H1 (cell line): ENCODE measurements at regions not wholly inside any gene's neighbourhood (a gene's known extent, or its start where the extent isn't known, plus 50 kb on each side); places are given as distances from the start of the nearest gene placed in this dataset.

Source experiments
- CTCF ChIA-PET: fragments of 300-600 bp; sonication (Branson Sonifier 250); formaldehyde crosslinking; loops from one replicate; lab custom pipeline; 2021; ENCODE audit not compliant: partially characterized antibody; lab: Charles Lee
- POLR2A ChIA-PET: fragments of 300-600 bp; sonication (Branson Sonifier 250); formaldehyde crosslinking; loops from one replicate; lab custom pipeline; 2021; ENCODE audit warnings: inconsistent platforms; ENCODE audit not compliant: partially characterized antibody; lab: Charles Lee
- DNase-seq, 2 experiments: peaks; one replicate each; pipeline versions ENCODE4 v3.0.0 to v3.0.0-alpha.2; 2010 to 2022; ENCODE audit warnings: low spot score in 2 of 2, low read depth in 1 of 2, mixed read lengths in 1 of 2
- FAIRE-seq: peaks from 2 replicates; lab custom pipeline; 2011; peaks lifted over from hg19 to GRCh38; lab: Jason Lieb, UNC
- H2AFZ ChIP-seq: 2 replicates; pipeline ENCODE4 v1.8.1; 2012; ENCODE audit warnings: low read length, inconsistent platforms
- H2AK5ac ChIP-seq: 2 replicates; pipeline ENCODE4 v1.6.1; 2013; ENCODE audit warnings: low read depth, low read length
- H2BK120ac ChIP-seq: replicated peaks from 2 replicates; pipeline ENCODE3; 2013; ENCODE audit warnings: low read depth, low read length, inconsistent platforms
- H2BK12ac ChIP-seq: 2 replicates; pipeline ENCODE4 v1.6.1; 2013; ENCODE audit warnings: low read depth, low read length
- H2BK15ac ChIP-seq: 2 replicates; pipeline ENCODE4 v1.6.1; 2013; ENCODE audit warnings: low read length
- H2BK20ac ChIP-seq: 2 replicates; pipeline ENCODE4 v1.6.1; 2013; ENCODE audit warnings: low read length
- H2BK5ac ChIP-seq: 2 replicates; pipeline ENCODE4 v1.6.1; 2013; ENCODE audit warnings: low read depth, low read length
- H3K14ac ChIP-seq: 2 replicates; pipeline ENCODE4 v1.6.1; 2013; ENCODE audit warnings: inconsistent platforms; ENCODE audit not compliant: insufficient read length
- H3K18ac ChIP-seq: 2 replicates; pipeline ENCODE4 v1.6.1; 2013; ENCODE audit warnings: low read length; ENCODE audit errors: extremely low read depth
- H3K23ac ChIP-seq: 2 replicates; pipeline ENCODE4 v1.6.1; 2013; ENCODE audit warnings: inconsistent platforms; ENCODE audit not compliant: insufficient read length
- H3K23me2 ChIP-seq: 2 replicates; pipeline ENCODE4 v1.6.1; 2013; ENCODE audit warnings: low read depth, low read length
- H3K27ac ChIP-seq: 2 replicates; pipeline ENCODE4 v1.6.1; 2011; ENCODE audit warnings: low read depth, low read length, inconsistent platforms
- H3K27me3 ChIP-seq, 4 experiments: replicated peaks in 1 of 4; 1 replicate in 1 of 4; 2 replicates in 3 of 4; pipeline versions ENCODE4 v1.6.1 to v1.8.1; 2011 to 2013; ENCODE audit warnings: low read length in 3 of 4, mild to moderate bottlenecking in 3 of 4, inconsistent platforms in 2 of 4, mixed read lengths in 2 of 4, moderate library complexity in 1 of 4; ENCODE audit not compliant: control insufficient read depth in 3 of 4, insufficient read depth in 3 of 4; ENCODE audit errors: extremely low read depth in 1 of 4
- H3K36me3 ChIP-seq, 4 experiments: 2 replicates each; pipeline versions ENCODE4 v1.6.1 to v1.8.1; 2011 to 2013; ENCODE audit warnings: mild to moderate bottlenecking in 4 of 4, low read length in 3 of 4, moderate library complexity in 2 of 4, control low read depth in 1 of 4, inconsistent platforms in 1 of 4; ENCODE audit not compliant: insufficient read depth in 4 of 4, control insufficient read depth in 2 of 4
- H3K4ac ChIP-seq: replicated peaks from 2 replicates; pipeline ENCODE3; 2013; ENCODE audit warnings: low read length, low read depth, mixed read lengths, inconsistent platforms; ENCODE audit not compliant: insufficient read length
- H3K4me1 ChIP-seq, 4 experiments: replicated peaks in 1 of 4; 1 replicate in 1 of 4; 2 replicates in 3 of 4; pipeline versions ENCODE4 v1.6.1 to v1.8.1; 2011 to 2013; ENCODE audit warnings: low read length in 3 of 4, inconsistent platforms in 2 of 4, mixed read lengths in 1 of 4; ENCODE audit not compliant: insufficient read depth in 4 of 4, control insufficient read depth in 3 of 4
- H3K4me2 ChIP-seq, 2 experiments: 2 replicates each; pipeline versions ENCODE4 v1.6.1 to v1.8.1; 2011 to 2013; ENCODE audit warnings: low read depth in 2 of 2, low read length in 2 of 2, control low read depth in 1 of 2, inconsistent platforms in 1 of 2, mild to moderate bottlenecking in 1 of 2; ENCODE audit not compliant: insufficient read depth in 1 of 2
- H3K4me3 ChIP-seq, 4 experiments: fragments of 200-600, 300-600 bp in 1 of 4; sonication (generic), shearing (Covaris generic), sonication (Bioruptor Twin) in 1 of 4; 2 replicates each; pipeline versions ENCODE4 v1.5.1 to v1.8.1; 2011 to 2016; ENCODE audit warnings: low read length in 4 of 4, low read depth in 3 of 4, control low read depth in 2 of 4, inconsistent platforms in 2 of 4, mild to moderate bottlenecking in 2 of 4, mixed read lengths in 1 of 4, moderate library complexity in 1 of 4; ENCODE audit not compliant: insufficient read depth in 2 of 4; ENCODE audit errors: extremely low read depth in 1 of 4
- H3K56ac ChIP-seq: replicated peaks from 2 replicates; pipeline ENCODE3; 2013; ENCODE audit warnings: low read depth, mild to moderate bottlenecking, mixed read lengths, low read length, inconsistent platforms; ENCODE audit not compliant: insufficient read length
- H3K79me1 ChIP-seq: 2 replicates; pipeline ENCODE4 v1.6.1; 2013; ENCODE audit warnings: low read depth, low read length, control low read depth
- H3K79me2 ChIP-seq, 2 experiments: 2 replicates each; pipeline versions ENCODE4 v1.6.1 to v1.8.1; 2012 to 2013; ENCODE audit warnings: low read length in 2 of 2, mild to moderate bottlenecking in 2 of 2, inconsistent platforms in 1 of 2; ENCODE audit not compliant: insufficient read depth in 2 of 2, control insufficient read depth in 1 of 2
- H3K9ac ChIP-seq, 4 experiments: replicated peaks in 1 of 4; 1 replicate in 1 of 4; 2 replicates in 3 of 4; pipeline versions ENCODE4 v1.6.1 to v1.8.1; 2011 to 2013; ENCODE audit warnings: low read depth in 3 of 4, low read length in 3 of 4, control low read depth in 2 of 4, mild to moderate bottlenecking in 2 of 4, moderate library complexity in 2 of 4, inconsistent platforms in 1 of 4; ENCODE audit errors: extremely low read depth in 1 of 4
- H3K9me3 ChIP-seq, 2 experiments: 2 replicates each; pipeline versions ENCODE4 v1.6.1 to v1.8.1; 2012 to 2013; ENCODE audit warnings: mild to moderate bottlenecking in 2 of 2, moderate library complexity in 2 of 2, control low read depth in 1 of 2, inconsistent platforms in 1 of 2, low read depth in 1 of 2, low read length in 1 of 2, mixed read lengths in 1 of 2; ENCODE audit not compliant: insufficient read depth in 2 of 2
- H4K20me1 ChIP-seq, 2 experiments: replicated peaks in 1 of 2; 2 replicates each; pipeline versions ENCODE3 to v1.8.1; 2011 to 2013; ENCODE audit warnings: inconsistent platforms in 2 of 2, low read length in 2 of 2, mild to moderate bottlenecking in 1 of 2; ENCODE audit not compliant: insufficient read depth in 2 of 2, control insufficient read depth in 1 of 2
- H4K5ac ChIP-seq: 2 replicates; pipeline ENCODE4 v1.6.1; 2013; ENCODE audit warnings: low read length, low read depth, mixed read lengths, inconsistent platforms; ENCODE audit not compliant: insufficient read length
- H4K8ac ChIP-seq: 2 replicates; pipeline ENCODE4 v1.8.0; 2013; ENCODE audit warnings: mild to moderate bottlenecking, moderate library complexity, low read length, inconsistent platforms; ENCODE audit not compliant: insufficient read depth; ENCODE audit errors: extremely low read depth
- H4K91ac ChIP-seq: replicated peaks from 2 replicates; pipeline ENCODE3; 2013; ENCODE audit warnings: low read length, mixed read lengths, inconsistent platforms; ENCODE audit not compliant: insufficient read length
- BACH1 ChIP-seq: IDR thresholded peaks from 2 replicates; pipeline ENCODE4 v1.6.1; 2012; ENCODE audit warnings: low read length, improper control_type of control experiment
- CBX8 ChIP-seq: fragments of 300-800, 300-1000 bp; sonication (generic); IDR thresholded peaks from 2 replicates; pipeline ENCODE4 v1.7.1; 2016; ENCODE audit warnings: low read depth, low read length, borderline replicate concordance
- JUND ChIP-seq: IDR thresholded peaks from 2 replicates; pipeline ENCODE4 v1.6.1; 2011; ENCODE audit warnings: mild to moderate bottlenecking, improper control_type of control experiment, low read length
- KDM4A ChIP-seq: IDR thresholded peaks from one replicate; pipeline ENCODE4 v1.7.1; 2012; ENCODE audit warnings: low read depth, mild to moderate bottlenecking, moderate library complexity, low read length, inconsistent platforms; ENCODE audit not compliant: severe bottlenecking
- NRF1 ChIP-seq: IDR thresholded peaks from 2 replicates; pipeline ENCODE4 v1.6.1; 2011; ENCODE audit warnings: mild to moderate bottlenecking, low read depth, low read length, improper control_type of control experiment
- RAD21 ChIP-seq, 2 experiments: IDR thresholded peaks in 1 of 2; conservative IDR thresholded peaks in 1 of 2; 2 replicates each; pipeline ENCODE4 v1.6.1; 2011; ENCODE audit warnings: low read depth in 2 of 2, low read length in 2 of 2, improper control_type of control experiment in 1 of 2, inconsistent platforms in 1 of 2, mild to moderate bottlenecking in 1 of 2, moderate library complexity in 1 of 2
- RFX5 ChIP-seq: IDR thresholded peaks from 2 replicates; pipeline ENCODE4 v1.6.1; 2011; ENCODE audit warnings: low read depth, low read length, improper control_type of control experiment, borderline replicate concordance
- SUZ12 ChIP-seq: fragments of 200-600 bp; sonication (generic); IDR thresholded peaks from 2 replicates; pipeline ENCODE4 v1.6.1; 2012; ENCODE audit warnings: mild to moderate bottlenecking, inconsistent platforms, low read length, moderate library complexity, mixed read lengths
- ZNF274 ChIP-seq: IDR thresholded peaks from 2 replicates; pipeline ENCODE4 v1.7.0; 2012; ENCODE audit warnings: low read length, borderline replicate concordance; ENCODE audit errors: extremely low read depth
- WGBS, 2 experiments: shearing (Covaris generic) in 1 of 2; methylation state at CpG; one replicate each; pipeline versions ENCODE4 v1.1.6 to v1.1.7; 2013 to 2015; ENCODE audit warnings: low lambda C conversion rate in 2 of 2, mixed read lengths in 2 of 2, inconsistent platforms in 1 of 2, low coverage in 1 of 2, missing lambda C conversion rate in 1 of 2; ENCODE audit not compliant: insufficient replicate concordance in 2 of 2, insufficient coverage in 1 of 2, insufficient read length in 1 of 2; ENCODE audit errors: extremely low coverage in 1 of 2, missing lambda C conversion rate in 1 of 2; 5-methylcytosine and 5-hydroxymethylcytosine counted together
- TF ChIP-seq, protein P1 (sequence below), 3 experiments: IDR thresholded peaks; 1 replicate in 2 of 3; 2 replicates in 1 of 3; pipeline versions ENCODE4 v1.5.1 to v1.6.1; 2011; ENCODE audit warnings: low read length in 3 of 3, mild to moderate bottlenecking in 3 of 3, inconsistent platforms in 2 of 3, low read depth in 1 of 3, moderate library complexity in 1 of 3; ENCODE audit not compliant: insufficient read depth in 1 of 3; ENCODE audit errors: control extremely low read depth in 1 of 3
- TF ChIP-seq, protein P2 (sequence below): IDR thresholded peaks from 2 replicates; pipeline ENCODE4 v1.6.1; 2011; ENCODE audit warnings: low read length, improper control_type of control experiment

DNA sequence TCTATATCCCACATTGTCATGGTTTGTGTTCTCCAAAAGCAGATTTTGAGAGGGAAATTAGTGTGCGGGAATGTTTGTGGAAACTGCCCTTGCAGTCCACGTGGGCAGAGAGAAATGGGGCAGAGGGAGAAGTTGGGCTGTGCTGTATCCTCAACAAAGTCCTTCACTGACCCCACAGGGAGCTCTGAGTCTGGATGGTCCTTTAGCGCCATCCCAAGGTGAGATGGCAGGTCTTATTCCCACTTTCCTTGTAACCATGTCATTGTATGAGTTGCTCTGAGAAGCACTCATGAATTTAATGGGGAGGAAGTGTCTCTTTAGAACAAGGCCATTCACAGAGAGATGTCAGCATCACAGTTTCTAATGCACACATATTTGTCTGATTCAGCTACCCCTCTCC is 127.1 kb downstream of the ANKRD18B start:
- Histone ChIP-seq H2BK120ac (no peak overlapping the region), H3K4me1 (no peaks in the 10 kb centered on the region), H2BK15ac (no peak overlapping the region), H3K56ac (no peak overlapping the region), H3K23me2 (no peaks in the 10 kb centered on the region), H2AK5ac (no peak overlapping the region), H3K27me3 (no peaks in the 10 kb centered on the region), H3K79me2 (no peaks in the 10 kb centered on the region), H3K9me3 (no peaks in the 10 kb centered on the region), H3K23ac (no peak overlapping the region), H3K18ac (no peak overlapping the region), H4K91ac (no peak overlapping the region), H2BK5ac (no peak overlapping the region), H3K4me3 (no peak overlapping the region), H3K4me2 (no peak overlapping the region), H3K36me3 (no peaks in the 10 kb centered on the region), H2BK20ac (no peak overlapping the region), H3K4ac (no peak overlapping the region), H4K8ac (no peak overlapping the region), H4K20me1 (no peaks in the 10 kb centered on the region), H2AFZ (no peak overlapping the region), H3K9ac (no peak overlapping the region), H3K27ac (no peak overlapping the region), H3K79me1 (no peaks in the 10 kb centered on the region), H3K14ac (no peak overlapping the region), H2BK12ac (no peak overlapping the region), H4K5ac (no peak overlapping the region)
- POLR2A ChIA-PET: no interaction called here
- peak; percentile 66 for FAIRE-seq
- WGBS, 2 experiments: 49% methylated on average over 3 of the region's 3 CpGs; no CpG with 5 or more reads in 1 of the 2 experiments
- no peak for DNase-seq
- CTCF ChIA-PET: interaction anchor here (0.8 to 12.4 kb wide), 14 partner anchors 10 to 184 kb away, joined by 3 to 104 read pairs (median 6); partner anchors contain the start of gene ANKRD18B
- TF ChIP-seq KDM4A (no peak), SUZ12 (no peak), CBX8 (no peak), NRF1 (no peak), RFX5 (no peak), ZNF274 (no peak), RAD21 (IDR thresholded peaks at IDR 0.05 in 1 of 2, conservative IDR thresholded peaks at IDR 0.05 in 1 of 2; ENCODE audit: low read depth in 2 of 2, low read length in 2 of 2) (peak; percentile 75 to 76), JUND (no peak), BACH1 (no peak)
- TF ChIP-seq, protein P1, sequence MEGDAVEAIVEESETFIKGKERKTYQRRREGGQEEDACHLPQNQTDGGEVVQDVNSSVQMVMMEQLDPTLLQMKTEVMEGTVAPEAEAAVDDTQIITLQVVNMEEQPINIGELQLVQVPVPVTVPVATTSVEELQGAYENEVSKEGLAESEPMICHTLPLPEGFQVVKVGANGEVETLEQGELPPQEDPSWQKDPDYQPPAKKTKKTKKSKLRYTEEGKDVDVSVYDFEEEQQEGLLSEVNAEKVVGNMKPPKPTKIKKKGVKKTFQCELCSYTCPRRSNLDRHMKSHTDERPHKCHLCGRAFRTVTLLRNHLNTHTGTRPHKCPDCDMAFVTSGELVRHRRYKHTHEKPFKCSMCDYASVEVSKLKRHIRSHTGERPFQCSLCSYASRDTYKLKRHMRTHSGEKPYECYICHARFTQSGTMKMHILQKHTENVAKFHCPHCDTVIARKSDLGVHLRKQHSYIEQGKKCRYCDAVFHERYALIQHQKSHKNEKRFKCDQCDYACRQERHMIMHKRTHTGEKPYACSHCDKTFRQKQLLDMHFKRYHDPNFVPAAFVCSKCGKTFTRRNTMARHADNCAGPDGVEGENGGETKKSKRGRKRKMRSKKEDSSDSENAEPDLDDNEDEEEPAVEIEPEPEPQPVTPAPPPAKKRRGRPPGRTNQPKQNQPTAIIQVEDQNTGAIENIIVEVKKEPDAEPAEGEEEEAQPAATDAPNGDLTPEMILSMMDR (IDR thresholded peaks at IDR 0.05; ENCODE audit: control extremely low read depth in 1 of 3, insufficient read depth in 1 of 3, low read depth in 1 of 3, low read length in 3 of 3): peak; percentile 25 to 69 (median 58)
- TF ChIP-seq, protein P2, sequence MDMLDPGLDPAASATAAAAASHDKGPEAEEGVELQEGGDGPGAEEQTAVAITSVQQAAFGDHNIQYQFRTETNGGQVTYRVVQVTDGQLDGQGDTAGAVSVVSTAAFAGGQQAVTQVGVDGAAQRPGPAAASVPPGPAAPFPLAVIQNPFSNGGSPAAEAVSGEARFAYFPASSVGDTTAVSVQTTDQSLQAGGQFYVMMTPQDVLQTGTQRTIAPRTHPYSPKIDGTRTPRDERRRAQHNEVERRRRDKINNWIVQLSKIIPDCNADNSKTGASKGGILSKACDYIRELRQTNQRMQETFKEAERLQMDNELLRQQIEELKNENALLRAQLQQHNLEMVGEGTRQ: no peak
